GM12878 (cell line): ENCODE measurements at regions not wholly inside any gene's neighbourhood (a gene's known extent, or its start where the extent isn't known, plus 50 kb on each side); places are given as distances from the start of the nearest gene placed in this dataset.

Experiments
- ATAC-seq: fragments of 200-7000 bp; cut with Tn5 transposase; 3 replicates; pipeline ENCODE4 v1.9.1; 2020; ENCODE audit warnings: mild to moderate bottlenecking, moderate library complexity
- BruUV-seq: library from RNA; stranded (reverse); fragments of 400-500 nt; replicated peaks from 2 replicates; lab custom pipeline; 2021; lab: Mats Ljungman, UMichigan
- CTCF ChIA-PET: fragments of 300-600 bp; sonication (Branson Sonifier 250); formaldehyde crosslinking; extraction: SDS; loops from one replicate; lab custom pipeline; 2021; ENCODE audit warnings: inconsistent platforms; lab: Yijun Ruan, JAX
- POLR2A ChIA-PET: fragments of 350-600 bp; formaldehyde crosslinking; extraction: SDS; loops from one replicate; lab custom pipeline; 2021; ENCODE audit warnings: inconsistent platforms; lab: Charles Lee
- RAD21 ChIA-PET: fragments of 300-600 bp; sonication (Branson Sonifier 250); formaldehyde crosslinking; loops from one replicate; lab custom pipeline; 2023; ENCODE audit warnings: antibody characterized with exemption; ENCODE audit not compliant: unreplicated experiment; lab: Charles Lee
- SMC1A ChIA-PET: fragments of 300-600 bp; sonication (Branson Sonifier 250); formaldehyde crosslinking; loops from one replicate; lab custom pipeline; 2023; ENCODE audit not compliant: unreplicated experiment, uncharacterized antibody; lab: Charles Lee
- DNase-seq: peaks from one replicate; pipeline ENCODE4 v3.0.0-alpha.2; 2011; ENCODE audit warnings: low read depth, low spot score
- FAIRE-seq: peaks from 3 replicates; lab custom pipeline; 2011; peaks lifted over from hg19 to GRCh38; lab: Jason Lieb, UNC
- H2AFZ ChIP-seq: 2 replicates; pipeline ENCODE4 v1.6.0; 2011; ENCODE audit warnings: low read depth, low read length, control low read depth; ENCODE audit not compliant: control insufficient read depth
- H3K27ac ChIP-seq: 2 replicates; pipeline ENCODE4 v1.5.1; 2011; ENCODE audit warnings: control low read depth; ENCODE audit not compliant: control insufficient read depth, insufficient read depth
- H3K27me3 ChIP-seq, 2 experiments: replicated peaks in 1 of 2; 2 replicates each; pipeline versions ENCODE4 v1.6.0 to v1.6.1; 2011; ENCODE audit warnings: low read length in 1 of 2; ENCODE audit not compliant: control insufficient read depth in 2 of 2, insufficient read depth in 2 of 2
- H3K36me3 ChIP-seq, 2 experiments: 2 replicates each; pipeline ENCODE4 v1.5.1; 2011; ENCODE audit warnings: low read length in 1 of 2; ENCODE audit not compliant: control insufficient read depth in 2 of 2, insufficient read depth in 2 of 2
- H3K4me1 ChIP-seq: 2 replicates; pipeline ENCODE4 v1.6.1; 2011; ENCODE audit warnings: mild to moderate bottlenecking, low read length, moderate library complexity, mixed read lengths; ENCODE audit not compliant: control insufficient read depth, insufficient read depth
- H3K4me2 ChIP-seq: 2 replicates; pipeline ENCODE4 v1.6.0; 2011; ENCODE audit warnings: control low read depth; ENCODE audit not compliant: control insufficient read depth, insufficient read depth
- H3K4me3 ChIP-seq: fragments of 200-600 bp; sonication (generic); 2 replicates; pipeline ENCODE4 v1.5.1; 2016
- H3K79me2 ChIP-seq: 2 replicates; pipeline ENCODE4 v1.6.0; 2011; ENCODE audit warnings: low read length; ENCODE audit not compliant: control insufficient read depth, insufficient read depth
- H3K9ac ChIP-seq: 2 replicates; pipeline ENCODE4 v1.8.0; 2011; ENCODE audit warnings: low read length, control low read depth, mixed read lengths; ENCODE audit not compliant: control insufficient read depth, insufficient read depth
- H3K9me3 ChIP-seq: replicated peaks from 3 replicates; pipeline ENCODE4 v1.5.1; 2011; ENCODE audit warnings: mild to moderate bottlenecking, low read length; ENCODE audit not compliant: control insufficient read depth, insufficient read depth
- H4K20me1 ChIP-seq: 2 replicates; pipeline ENCODE4 v1.6.0; 2011; ENCODE audit not compliant: control insufficient read depth, insufficient read depth
- BCL11A ChIP-seq: IDR thresholded peaks from 2 replicates; pipeline ENCODE4 v1.6.1; 2011; ENCODE audit warnings: low read depth, low read length
- BMI1 ChIP-seq: fragments of 450-650 bp; IDR thresholded peaks from 2 replicates; pipeline ENCODE4 v1.6.1; 2016; ENCODE audit warnings: mild to moderate bottlenecking, moderate library complexity, borderline replicate concordance
- EGR1 ChIP-seq, 2 experiments: IDR thresholded peaks; 1 replicate in 1 of 2; 2 replicates in 1 of 2; pipeline ENCODE4 v1.6.1; 2011 to 2012; ENCODE audit warnings: low read depth in 2 of 2, low read length in 2 of 2, borderline replicate concordance in 1 of 2, mild to moderate bottlenecking in 1 of 2, moderate library complexity in 1 of 2
- ESRRA ChIP-seq: IDR thresholded peaks from 2 replicates; pipeline ENCODE4 v1.6.1; 2012; ENCODE audit warnings: mild to moderate bottlenecking, low read length, improper control_type of control experiment
- FOXK2 ChIP-seq: fragments of 450-650 bp; IDR thresholded peaks from 2 replicates; pipeline ENCODE4 v1.6.1; 2017; ENCODE audit warnings: mild to moderate bottlenecking, moderate library complexity
- IRF4 ChIP-seq: IDR thresholded peaks from 2 replicates; pipeline ENCODE4 v1.6.1; 2011; ENCODE audit warnings: low read depth, low read length
- KLF5 ChIP-seq: fragments of 450-650 bp; IDR thresholded peaks from 2 replicates; pipeline ENCODE4 v1.6.1; 2014; ENCODE audit warnings: mild to moderate bottlenecking; ENCODE audit not compliant: partially characterized antibody
- NR2C2 ChIP-seq: IDR thresholded peaks from 2 replicates; pipeline ENCODE4 v1.6.1; 2011; ENCODE audit warnings: borderline replicate concordance, low read depth; ENCODE audit not compliant: control insufficient read depth, insufficient read length
- NR2F1 ChIP-seq: fragments of 450-650 bp; conservative IDR thresholded peaks from 2 replicates; pipeline ENCODE4 v1.6.1; 2017; ENCODE audit warnings: mild to moderate bottlenecking
- PRDM15 ChIP-seq: fragments of 450-650 bp; formaldehyde crosslinking; IDR thresholded peaks from 2 replicates; pipeline ENCODE4 v1.4.0; 2020; ENCODE audit warnings: mild to moderate bottlenecking, moderate library complexity
- RBBP5 ChIP-seq: fragments of 200-600 bp; sonication (generic); conservative IDR thresholded peaks from 2 replicates; pipeline ENCODE4 v1.6.1; 2016
- RFX5 ChIP-seq: IDR thresholded peaks from 2 replicates; pipeline ENCODE4 v1.6.1; 2011; ENCODE audit warnings: low read depth, low read length, improper control_type of control experiment
- SMAD1 ChIP-seq: fragments of 450-650 bp; IDR thresholded peaks from 2 replicates; pipeline ENCODE4 v1.6.1; 2018; ENCODE audit warnings: mild to moderate bottlenecking, low read depth; ENCODE audit not compliant: partially characterized antibody
- SUZ12 ChIP-seq: fragments of 200-600 bp; sonication (generic); IDR thresholded peaks from one replicate; pipeline ENCODE4 v1.6.1; 2018; ENCODE audit warnings: antibody characterized with exemption, mild to moderate bottlenecking; ENCODE audit not compliant: unreplicated experiment
- TAF1 ChIP-seq: IDR thresholded peaks from 2 replicates; pipeline ENCODE4 v1.6.1; 2011; ENCODE audit warnings: mild to moderate bottlenecking, low read depth, low read length, borderline replicate concordance
- TBL1XR1 ChIP-seq: IDR thresholded peaks from 2 replicates; pipeline ENCODE4 v1.6.1; 2012; ENCODE audit warnings: low read depth, low read length, improper control_type of control experiment
- ZBED1 ChIP-seq: IDR thresholded peaks from 2 replicates; pipeline ENCODE4 v1.6.1; 2016; ENCODE audit warnings: borderline replicate concordance
- ZBTB11 ChIP-seq: fragments of 450-650 bp; formaldehyde crosslinking; IDR thresholded peaks from 2 replicates; pipeline ENCODE4 v1.5.0; 2022; ENCODE audit warnings: mild to moderate bottlenecking, missing genetic modification characterization
- ZNF24 ChIP-seq: fragments of 450-650 bp; IDR thresholded peaks from 2 replicates; pipeline ENCODE4 v1.6.1; 2017; ENCODE audit warnings: antibody characterized with exemption, mild to moderate bottlenecking
- WGBS: methylation state at CpG from one replicate; pipeline ENCODE4 v1.1.6; 2016; ENCODE audit warnings: low lambda C conversion rate; ENCODE audit not compliant: insufficient replicate concordance, insufficient coverage; ENCODE audit errors: missing lambda C conversion rate; 5-methylcytosine and 5-hydroxymethylcytosine counted together
- in situ Hi-C: fragments of 300-500 bp; cut with MboI; formaldehyde crosslinking; loops from 9 replicates; pipeline ENCODE4 v1.14.3; 2018; ENCODE audit warnings: mixed read lengths
- intact Hi-C: fragments of 100-400 bp; cut with micrococcal nuclease; formaldehyde crosslinking; loops from one replicate; pipeline ENCODE4 v1.14.2; 2022; ENCODE audit not compliant: unreplicated experiment

DNA sequence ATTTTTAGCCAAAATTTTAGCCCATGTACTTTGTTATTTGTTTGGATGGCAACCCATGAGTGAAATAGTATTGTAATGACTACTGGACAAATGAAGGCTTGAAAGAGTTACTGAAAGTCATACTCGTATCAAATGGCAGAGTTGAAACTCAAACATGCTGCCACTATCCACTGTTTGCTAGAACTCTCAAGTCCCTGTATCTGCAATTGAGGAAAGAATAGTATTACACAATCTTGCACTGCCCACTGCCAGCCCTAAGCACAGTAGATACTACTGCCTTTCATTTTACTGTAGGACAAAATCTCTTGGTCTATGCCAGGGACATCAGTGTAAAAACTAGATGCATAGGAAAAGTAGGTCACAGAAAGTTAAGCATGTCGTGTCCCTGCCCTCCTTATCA lies 581.1 kb upstream of the PLXNA2 start (continued):
- TF ChIP-seq PRDM15 (CRISPR knock-in tag), result no peak
- no peak for TF ChIP-seq TAF1
- no peak for TF ChIP-seq TBL1XR1
- TF ChIP-seq ESRRA, result no peak
- no peak for TF ChIP-seq EGR1 (IDR thresholded peaks at IDR 0.05; ENCODE audit: borderline replicate concordance in 1 of 2, low read depth in 2 of 2, low read length in 2 of 2)
- no peak for TF ChIP-seq NR2F1
- TF ChIP-seq NR2C2, result no peak

DNA sequence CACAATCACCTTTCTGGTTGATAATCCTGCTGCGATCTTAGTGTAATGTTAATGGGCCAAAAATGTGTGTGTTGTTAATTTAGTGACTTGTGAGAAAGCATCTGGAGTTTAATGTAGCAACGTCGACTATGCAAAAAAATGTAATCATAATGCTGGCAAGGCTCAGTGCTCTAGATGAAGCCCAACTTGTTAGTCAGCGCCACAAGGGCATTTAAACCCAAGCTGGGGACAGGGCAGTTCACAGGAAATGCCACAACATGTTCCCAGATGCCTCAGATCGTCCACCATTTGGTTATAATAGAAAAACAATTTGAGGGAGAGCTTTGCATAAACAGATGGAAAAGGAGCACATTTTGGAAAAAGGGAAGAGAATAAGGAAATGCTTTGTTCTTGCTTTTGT lies 585.4 kb upstream of the PLXNA2 start:
- no TSS peak for BruUV-seq
- POLR2A ChIA-PET, result no interaction called here
- CTCF ChIA-PET, result no interaction called here
- no peak overlapping the region for H3K4me2 ChIP-seq
- ATAC-seq (no peak), FAIRE-seq (no peak), DNase-seq (no peak)
- H3K4me1 ChIP-seq, result no peaks in the 10 kb centered on the region
- H2AFZ ChIP-seq, result no peak overlapping the region
- intact Hi-C loops, result no loop called here
- SMC1A ChIA-PET, result no interaction called here
- RAD21 ChIA-PET, result no interaction called here
- no peaks in the 10 kb centered on the region for H3K79me2 ChIP-seq
- in situ Hi-C loops, result no loop called here
- no peak overlapping the region for H3K9ac ChIP-seq
- no peak overlapping the region for H3K27ac ChIP-seq
- no peak overlapping the region for H3K4me3 ChIP-seq
- 16% methylated on average over 5 of the region's 5 CpGs for WGBS
- H3K9me3 ChIP-seq, result no peaks in the 10 kb centered on the region
- no peaks in the 10 kb centered on the region for H4K20me1 ChIP-seq
- no peaks in the 10 kb centered on the region for H3K36me3 ChIP-seq
- H3K27me3 ChIP-seq, result no peaks in the 10 kb centered on the region; a peak in 2 of 4 replicates
- no peak for TF ChIP-seq RBBP5
- TF ChIP-seq KLF5, result no peak
- no peak for TF ChIP-seq SMAD1
- TF ChIP-seq ZBED1, result no peak
- no peak for TF ChIP-seq BMI1
- no peak for TF ChIP-seq FOXK2
- no peak for TF ChIP-seq ZBTB11
- TF ChIP-seq BCL11A, result no peak
- TF ChIP-seq ZNF24, result no peak
- no peak for TF ChIP-seq SUZ12
- no peak for TF ChIP-seq RFX5
- TF ChIP-seq IRF4, result no peak
